BJ (cell line): ENCODE measurements at regions not wholly inside any gene's neighbourhood (a gene's known extent, or its start where the extent isn't known, plus 50 kb on each side); places are given as distances from the start of the nearest gene placed in this dataset.

Experiments
- CTCF ChIA-PET: fragments of 350-600 bp; formaldehyde crosslinking; extraction: SDS; loops from one replicate; lab custom pipeline; 2021; ENCODE audit warnings: antibody characterized with exemption, inconsistent platforms; lab: Yijun Ruan, JAX
- POLR2A ChIA-PET: fragments of 300-600 bp; sonication (Branson Sonifier 250); formaldehyde crosslinking; extraction: SDS; loops from one replicate; lab custom pipeline; 2021; ENCODE audit warnings: antibody characterized with exemption; lab: Charles Lee
- DNase-seq: peaks from one replicate; pipeline ENCODE4 v3.0.0-alpha.2; 2011; ENCODE audit warnings: low read depth
- H3K27me3 ChIP-seq: 2 replicates; pipeline ENCODE4 v1.6.0; 2011; ENCODE audit warnings: low read length; ENCODE audit not compliant: control insufficient read depth, insufficient read depth
- H3K36me3 ChIP-seq: 2 replicates; pipeline ENCODE4 v1.5.1; 2011; ENCODE audit warnings: low read length; ENCODE audit not compliant: control insufficient read depth, insufficient read depth
- H3K4me3 ChIP-seq: 2 replicates; pipeline ENCODE4 v1.5.1; 2011; ENCODE audit warnings: low read depth, mild to moderate bottlenecking, control low read depth, low read length
- CTCF ChIP-seq: IDR thresholded peaks from 2 replicates; pipeline ENCODE4 v1.5.1; 2011; ENCODE audit warnings: low read depth, mild to moderate bottlenecking, control low read depth, inconsistent platforms, low read length, moderate library complexity; ENCODE audit not compliant: insufficient read depth

GRCh38 chr15:96410175-96411055, 79.9 kb downstream of the NR2F2 start:
- Histone ChIP-seq H3K27me3 (peaks cover 59% of the 10 kb centered on the region), H3K4me3 (no peak overlapping the region), H3K36me3 (no peaks in the 10 kb centered on the region)
- ChIA-PET POLR2A (no interaction called here), CTCF (interaction anchor here (0.9 kb wide), 1 partner anchor 10 kb away, joined by 4 read pairs; no protein-coding TSS in a partner anchor)
- DNase-seq: no peak
- TF ChIP-seq CTCF: no peak

DNA sequence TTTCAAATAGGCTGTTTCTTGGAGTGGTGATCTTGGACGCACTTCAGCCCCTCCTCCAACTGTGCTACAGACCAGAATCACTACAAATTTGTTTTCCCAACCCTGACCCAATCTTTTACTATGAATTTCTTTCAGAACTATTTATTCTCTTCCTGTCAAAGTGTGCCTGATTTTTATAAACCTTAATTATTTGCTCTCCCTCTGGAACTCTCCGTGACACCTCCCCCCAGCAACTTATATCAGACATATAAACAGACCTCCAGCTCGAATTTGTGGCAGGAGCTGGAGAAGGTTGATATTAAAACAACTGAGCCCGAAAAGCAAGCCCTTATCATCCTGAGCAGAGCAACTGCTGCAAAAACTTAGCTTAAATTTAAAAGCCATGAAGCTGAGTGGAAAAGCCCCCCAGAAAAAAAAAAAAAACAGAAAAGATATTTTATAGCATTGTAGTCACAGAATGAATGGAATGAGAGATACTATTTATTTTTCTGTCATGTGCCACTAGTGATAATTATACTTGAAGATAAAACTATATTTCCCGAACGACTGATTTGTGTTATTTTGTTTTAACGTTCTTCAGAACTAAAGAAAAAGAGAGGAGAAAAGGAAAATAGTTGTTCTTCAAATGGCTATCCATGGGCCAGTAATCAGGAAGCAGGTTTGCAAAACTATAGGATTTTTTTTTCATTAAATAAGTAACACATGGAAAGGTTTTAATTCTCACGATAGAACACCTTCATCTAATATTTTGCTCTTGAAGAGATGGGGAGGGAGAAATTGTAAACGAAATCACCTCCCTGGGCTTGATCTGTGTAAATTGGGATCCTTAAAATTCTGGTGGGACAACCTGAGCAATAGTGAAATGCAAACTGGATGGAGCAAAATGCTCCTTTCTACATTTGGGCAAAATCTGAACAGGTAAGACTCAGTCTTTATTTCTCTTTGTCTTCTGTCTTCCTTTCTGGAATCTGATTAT, 80.8 kb downstream of the NR2F2 start:
- Histone ChIP-seq H3K36me3 (no peaks in the 10 kb centered on the region), H3K4me3 (no peak overlapping the region), H3K27me3 (peaks cover 64% of the 10 kb centered on the region)
- TF ChIP-seq CTCF: no peak
- DNase-seq: no peak
- POLR2A ChIA-PET: no interaction called here
- CTCF ChIA-PET: interaction anchor here (0.9 kb wide), 1 partner anchor 11 kb away, joined by 4 read pairs; no protein-coding TSS in a partner anchor

GRCh38 chr15:96412045-96412905, 81.8 kb downstream of the NR2F2 start:
- Histone ChIP-seq H3K4me3 (no peak overlapping the region), H3K27me3 (peaks cover 69% of the 10 kb centered on the region), H3K36me3 (no peaks in the 10 kb centered on the region)
- ChIA-PET CTCF (no interaction called here), POLR2A (no interaction called here)
- no peak for TF ChIP-seq CTCF
- no peak for DNase-seq

GRCh38 chr15:96412906-96413231, 82.4 kb downstream of the NR2F2 start:
- H3K36me3 ChIP-seq: no peaks in the 10 kb centered on the region
- no peak for DNase-seq
- TF ChIP-seq CTCF: no peak
- ChIA-PET CTCF (no interaction called here), POLR2A (no interaction called here)
- H3K27me3 ChIP-seq: peaks cover 69% of the 10 kb centered on the region
- no peak overlapping the region for H3K4me3 ChIP-seq
